ENCODE measurements at regions not wholly inside any gene's neighbourhood (a gene's known extent, or its start where the extent isn't known, plus 50 kb on each side); places are given as distances from the start of the nearest gene placed in this dataset.

DNA sequence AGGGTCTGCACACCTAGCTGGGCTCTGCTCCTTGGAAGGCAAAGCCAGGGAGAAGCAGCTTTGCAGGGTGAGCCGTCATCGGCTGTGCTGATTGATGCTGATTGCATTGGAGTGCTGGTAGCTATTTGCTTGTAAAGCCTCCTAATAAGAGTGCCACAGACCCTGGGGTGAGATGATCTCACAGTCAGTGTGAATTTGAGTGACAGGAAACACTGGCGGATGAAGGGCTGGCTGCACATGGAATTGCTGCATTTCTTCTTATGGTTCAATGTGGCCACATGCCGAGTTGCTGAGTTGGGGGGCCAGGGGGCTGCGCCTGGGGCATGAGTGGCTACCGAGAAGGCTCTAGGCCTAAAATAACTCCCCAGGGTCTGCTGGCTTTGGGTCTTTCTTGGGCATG is 138.2 kb upstream of the CACNA1E start:
- no peak for DNase-seq (ENCODE audit: low read depth)
- Histone ChIP-seq H4K20me1 (ENCODE audit: insufficient read depth, low read length) (no peaks in the 10 kb centered on the region), H2AFZ (ENCODE audit: low read depth, low read length) (no peak overlapping the region), H3K79me2 (ENCODE audit: insufficient read depth, low read length) (no peaks in the 10 kb centered on the region), H3K4me2 (ENCODE audit: low read length) (no peak overlapping the region), H3K36me3 (ENCODE audit: insufficient read depth, low read length) (no peaks in the 10 kb centered on the region), H3K9ac (ENCODE audit: low read length) (no peak overlapping the region), H3K4me3 (ENCODE audit: insufficient read depth, low read depth, low read length) (no peak overlapping the region), H3K9me3 (ENCODE audit: insufficient read depth, low read depth, low read length) (no peaks in the 10 kb centered on the region), H3K27ac (ENCODE audit: low read depth, low read length) (no peak overlapping the region), H3K4me1 (ENCODE audit: insufficient read depth, low read length) (no peaks in the 10 kb centered on the region), H3K27me3 (ENCODE audit: insufficient read depth, low read length) (no peaks in the 10 kb centered on the region)
- no peak overlapping the region for H3K27ac Mint-ChIP-seq (ENCODE audit: unreplicated experiment)
- H3K4me1 Mint-ChIP-seq (ENCODE audit: low read depth, unreplicated experiment) = no peaks in the 10 kb centered on the region
- peaks cover 44% of the 10 kb centered on the region for H3K27me3 Mint-ChIP-seq (ENCODE audit: low read depth, unreplicated experiment)
- no peak for FAIRE-seq
- H3K4me3 Mint-ChIP-seq (ENCODE audit: unreplicated experiment) = no peak overlapping the region
- TF ChIP-seq, protein P1, sequence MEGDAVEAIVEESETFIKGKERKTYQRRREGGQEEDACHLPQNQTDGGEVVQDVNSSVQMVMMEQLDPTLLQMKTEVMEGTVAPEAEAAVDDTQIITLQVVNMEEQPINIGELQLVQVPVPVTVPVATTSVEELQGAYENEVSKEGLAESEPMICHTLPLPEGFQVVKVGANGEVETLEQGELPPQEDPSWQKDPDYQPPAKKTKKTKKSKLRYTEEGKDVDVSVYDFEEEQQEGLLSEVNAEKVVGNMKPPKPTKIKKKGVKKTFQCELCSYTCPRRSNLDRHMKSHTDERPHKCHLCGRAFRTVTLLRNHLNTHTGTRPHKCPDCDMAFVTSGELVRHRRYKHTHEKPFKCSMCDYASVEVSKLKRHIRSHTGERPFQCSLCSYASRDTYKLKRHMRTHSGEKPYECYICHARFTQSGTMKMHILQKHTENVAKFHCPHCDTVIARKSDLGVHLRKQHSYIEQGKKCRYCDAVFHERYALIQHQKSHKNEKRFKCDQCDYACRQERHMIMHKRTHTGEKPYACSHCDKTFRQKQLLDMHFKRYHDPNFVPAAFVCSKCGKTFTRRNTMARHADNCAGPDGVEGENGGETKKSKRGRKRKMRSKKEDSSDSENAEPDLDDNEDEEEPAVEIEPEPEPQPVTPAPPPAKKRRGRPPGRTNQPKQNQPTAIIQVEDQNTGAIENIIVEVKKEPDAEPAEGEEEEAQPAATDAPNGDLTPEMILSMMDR (IDR thresholded peaks at IDR 0.05; ENCODE audit: insufficient read depth, low read depth, low read length) = no peak
- TF ChIP-seq EZH2 (IDR thresholded peaks at IDR 0.05; ENCODE audit: insufficient read depth, low read length) = no peak
- peaks cover 2% of the 10 kb centered on the region for H3K36me3 Mint-ChIP-seq (ENCODE audit: low read depth, unreplicated experiment)
- H3K9me3 Mint-ChIP-seq (ENCODE audit: unreplicated experiment) = peaks cover 8% of the 10 kb centered on the region

DNA sequence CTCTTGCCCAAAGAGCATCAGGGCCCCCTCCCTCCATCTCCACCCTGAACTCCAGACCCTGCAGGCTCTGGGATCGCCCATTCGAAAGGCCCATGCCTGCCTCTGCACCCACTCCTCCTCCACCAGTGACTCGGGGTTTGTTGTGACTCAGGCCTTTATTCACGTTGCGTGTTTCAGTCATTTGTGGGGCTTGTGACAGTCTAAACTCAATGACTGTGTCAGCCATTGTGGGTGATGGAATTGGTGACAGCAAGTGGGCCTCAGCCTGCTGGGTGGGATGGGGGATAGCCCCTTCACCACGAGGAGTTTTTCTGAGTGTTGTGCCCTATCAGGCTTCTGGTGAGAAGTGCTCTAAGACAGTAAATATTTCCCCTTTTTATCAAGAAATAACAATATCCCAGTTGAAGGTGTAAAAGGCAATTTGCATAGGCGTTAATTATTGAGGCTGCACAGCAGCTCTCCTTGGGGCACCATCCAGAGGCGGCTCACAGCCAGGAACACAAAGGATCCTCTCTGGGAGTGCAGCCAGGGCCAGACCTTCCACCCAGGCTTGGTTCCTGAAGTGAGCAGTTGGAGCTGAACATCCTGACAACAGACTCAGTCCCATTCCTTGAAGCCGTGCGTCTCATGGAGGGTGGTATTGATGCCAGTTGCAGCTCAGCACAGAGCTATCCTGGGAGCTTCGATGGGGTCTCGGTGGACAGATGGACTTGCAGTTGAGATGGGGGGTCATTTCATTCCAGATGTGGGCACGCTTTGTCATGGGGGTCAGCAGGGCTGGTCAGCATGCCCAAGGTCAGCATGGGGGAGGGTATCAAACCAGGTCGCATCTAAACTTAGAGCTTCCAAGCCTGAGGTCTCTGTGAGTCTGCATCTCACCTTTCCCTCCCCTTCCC is 135.6 kb upstream of the CACNA1E start:
- peaks cover 8% of the 10 kb centered on the region for H3K9me3 Mint-ChIP-seq (ENCODE audit: unreplicated experiment)
- TF ChIP-seq EZH2 (IDR thresholded peaks at IDR 0.05; ENCODE audit: insufficient read depth, low read length) = no peak
- TF ChIP-seq, protein P1 (IDR thresholded peaks at IDR 0.05; ENCODE audit: insufficient read depth, low read depth, low read length) = no peak
- Histone ChIP-seq H3K9me3 (ENCODE audit: insufficient read depth, low read depth, low read length) (no peaks in the 10 kb centered on the region), H3K4me1 (ENCODE audit: insufficient read depth, low read length) (no peaks in the 10 kb centered on the region), H4K20me1 (ENCODE audit: insufficient read depth, low read length) (no peaks in the 10 kb centered on the region), H3K36me3 (ENCODE audit: insufficient read depth, low read length) (no peaks in the 10 kb centered on the region), H3K27ac (ENCODE audit: low read depth, low read length) (no peak overlapping the region), H3K27me3 (ENCODE audit: insufficient read depth, low read length) (no peaks in the 10 kb centered on the region), H3K4me3 (ENCODE audit: insufficient read depth, low read depth, low read length) (no peak overlapping the region), H3K79me2 (ENCODE audit: insufficient read depth, low read length) (no peaks in the 10 kb centered on the region), H3K9ac (ENCODE audit: low read length) (no peak overlapping the region), H3K4me2 (ENCODE audit: low read length) (no peak overlapping the region), H2AFZ (ENCODE audit: low read depth, low read length) (no peak overlapping the region)
- FAIRE-seq (no peak), DNase-seq (ENCODE audit: low read depth) (no peak)
- peaks cover 42% of the 10 kb centered on the region for H3K27me3 Mint-ChIP-seq (ENCODE audit: low read depth, unreplicated experiment)
- peaks cover 2% of the 10 kb centered on the region for H3K36me3 Mint-ChIP-seq (ENCODE audit: low read depth, unreplicated experiment)
- H3K4me3 Mint-ChIP-seq (ENCODE audit: unreplicated experiment) = no peak overlapping the region
- no peak overlapping the region for H3K27ac Mint-ChIP-seq (ENCODE audit: unreplicated experiment)
- H3K4me1 Mint-ChIP-seq (ENCODE audit: low read depth, unreplicated experiment) = no peaks in the 10 kb centered on the region

DNA sequence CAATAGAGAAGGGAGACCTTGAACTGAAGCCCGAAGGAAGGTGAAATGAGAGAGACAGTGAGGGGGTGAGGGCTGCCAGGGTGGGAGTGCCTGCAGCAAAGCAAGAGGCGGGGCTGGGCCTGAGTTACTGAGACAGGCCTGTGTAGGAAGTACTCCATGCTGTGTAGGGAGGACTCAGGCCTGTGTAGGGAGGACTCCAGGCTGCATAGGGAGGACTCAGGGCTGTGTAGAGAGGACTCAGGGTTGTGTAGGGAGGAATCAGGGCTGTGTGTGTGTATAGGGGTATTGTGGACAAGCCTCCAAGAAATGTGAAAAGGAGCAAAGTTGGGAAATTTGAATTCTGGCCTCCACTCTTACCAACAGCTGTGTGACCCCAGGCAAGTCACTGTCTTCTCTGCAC is 133.8 kb upstream of the CACNA1E start:
- Histone ChIP-seq H3K9ac (ENCODE audit: low read length) (no peak overlapping the region), H3K27ac (ENCODE audit: low read depth, low read length) (no peak overlapping the region), H3K36me3 (ENCODE audit: insufficient read depth, low read length) (no peaks in the 10 kb centered on the region), H3K79me2 (ENCODE audit: insufficient read depth, low read length) (no peaks in the 10 kb centered on the region), H3K9me3 (ENCODE audit: insufficient read depth, low read depth, low read length) (no peaks in the 10 kb centered on the region), H2AFZ (ENCODE audit: low read depth, low read length) (no peak overlapping the region), H3K4me1 (ENCODE audit: insufficient read depth, low read length) (no peaks in the 10 kb centered on the region), H3K4me2 (ENCODE audit: low read length) (no peak overlapping the region), H4K20me1 (ENCODE audit: insufficient read depth, low read length) (no peaks in the 10 kb centered on the region), H3K4me3 (ENCODE audit: insufficient read depth, low read depth, low read length) (no peak overlapping the region), H3K27me3 (ENCODE audit: insufficient read depth, low read length) (no peaks in the 10 kb centered on the region)
- H3K36me3 Mint-ChIP-seq (ENCODE audit: low read depth, unreplicated experiment) = peaks cover 2% of the 10 kb centered on the region
- H3K4me3 Mint-ChIP-seq (ENCODE audit: unreplicated experiment) = no peak overlapping the region
- no peak for DNase-seq (ENCODE audit: low read depth)
- no peaks in the 10 kb centered on the region for H3K4me1 Mint-ChIP-seq (ENCODE audit: low read depth, unreplicated experiment)
- H3K9me3 Mint-ChIP-seq (ENCODE audit: unreplicated experiment) = peaks cover 4% of the 10 kb centered on the region
- peaks cover 33% of the 10 kb centered on the region for H3K27me3 Mint-ChIP-seq (ENCODE audit: low read depth, unreplicated experiment)
- no peak for FAIRE-seq
- no peak for TF ChIP-seq EZH2 (IDR thresholded peaks at IDR 0.05; ENCODE audit: insufficient read depth, low read length)
- TF ChIP-seq, protein P1 (IDR thresholded peaks at IDR 0.05; ENCODE audit: insufficient read depth, low read depth, low read length) = no peak
- H3K27ac Mint-ChIP-seq (ENCODE audit: unreplicated experiment) = no peak overlapping the region
